ENCODE measurements at regions not wholly inside any gene's neighbourhood (a gene's known extent, or its start where the extent isn't known, plus 50 kb on each side); places are given as distances from the start of the nearest gene placed in this dataset.
A peak's percentile ranks its signal among the peaks of the same experiment; 100 is the strongest.

DNA sequence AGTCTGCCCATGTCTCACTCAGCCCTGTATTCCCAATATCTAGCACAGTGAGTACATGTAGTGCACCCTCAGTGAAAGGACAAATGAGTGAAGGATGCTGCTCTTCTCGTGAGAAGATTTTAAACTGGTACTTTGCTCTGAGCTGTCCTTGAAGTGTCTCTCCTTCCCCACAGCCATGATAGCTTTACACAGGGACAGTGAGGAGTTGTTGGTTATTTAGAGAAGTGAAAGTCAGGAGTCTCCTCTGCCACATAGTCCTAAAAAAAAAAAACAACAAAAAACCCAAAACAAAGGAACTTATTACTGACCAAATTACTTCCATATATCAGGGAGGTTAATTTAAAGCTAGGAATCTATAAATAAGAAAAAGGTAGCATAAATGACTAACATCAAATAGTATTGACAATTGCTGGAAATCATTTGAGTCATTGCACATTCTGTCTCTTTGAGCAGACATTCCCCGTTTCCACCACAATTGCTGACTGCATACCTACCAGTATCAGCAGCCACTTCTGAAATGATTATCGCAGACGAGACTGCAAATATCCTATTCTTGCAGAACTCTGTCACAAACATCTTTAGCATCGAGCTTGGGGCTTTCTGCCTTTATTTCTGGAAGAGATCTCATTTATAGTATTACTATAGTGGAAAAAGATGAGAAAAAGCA is 202.1 kb downstream of the PTEN start:
- Histone ChIP-seq H3K9ac (replicated peaks in 1 of 4; ENCODE audit: extremely low read depth in 1 of 4, low read depth in 3 of 4, low read length in 3 of 4) (no peak overlapping the region), H3K79me1 (ENCODE audit: low read depth, low read length) (no peaks in the 10 kb centered on the region), H4K91ac (replicated peaks; ENCODE audit: insufficient read length, low read length) (no peak overlapping the region), H2BK12ac (ENCODE audit: low read depth, low read length) (0 out of 2 replicates have a peak overlapping the region, but pooled peaks have one; percentile 21), H3K4me3 (ENCODE audit: extremely low read depth in 1 of 4, insufficient read depth in 2 of 4, low read depth in 3 of 4, low read length in 4 of 4) (no peak overlapping the region), H3K9me3 (ENCODE audit: insufficient read depth in 2 of 2, low read depth in 1 of 2, low read length in 1 of 2) (no peaks in the 10 kb centered on the region), H3K27me3 (replicated peaks in 1 of 4; ENCODE audit: control insufficient read depth in 3 of 4, extremely low read depth in 1 of 4, insufficient read depth in 3 of 4, low read length in 3 of 4) (no peaks in the 10 kb centered on the region), H2BK20ac (ENCODE audit: low read length) (no peak overlapping the region), H4K8ac (ENCODE audit: extremely low read depth, insufficient read depth, low read length) (no peak overlapping the region), H3K14ac (ENCODE audit: insufficient read length) (no peak overlapping the region), H2AK5ac (ENCODE audit: low read depth, low read length) (no peak overlapping the region), H4K20me1 (replicated peaks in 1 of 2; ENCODE audit: control insufficient read depth in 1 of 2, insufficient read depth in 2 of 2, low read length in 2 of 2) (no peaks in the 10 kb centered on the region), H2BK15ac (ENCODE audit: low read length) (no peak overlapping the region), H4K5ac (ENCODE audit: insufficient read length, low read depth, low read length) (no peak overlapping the region), H3K23ac (ENCODE audit: insufficient read length) (no peak overlapping the region), H3K56ac (replicated peaks; ENCODE audit: insufficient read length, low read depth, low read length) (no peak overlapping the region), H3K4me2 (ENCODE audit: insufficient read depth in 1 of 2, low read depth in 2 of 2, low read length in 2 of 2) (no peak overlapping the region), H2BK5ac (ENCODE audit: low read depth, low read length) (no peak overlapping the region), H3K4me1 (replicated peaks in 1 of 4; ENCODE audit: control insufficient read depth in 3 of 4, insufficient read depth in 4 of 4, low read length in 3 of 4) (no peaks in the 10 kb centered on the region), H2BK120ac (replicated peaks; ENCODE audit: low read depth, low read length) (no peak overlapping the region), H3K18ac (ENCODE audit: extremely low read depth, low read length) (no peak overlapping the region), H3K4ac (replicated peaks; ENCODE audit: insufficient read length, low read depth, low read length) (no peak overlapping the region), H3K36me3 (ENCODE audit: control insufficient read depth in 2 of 4, insufficient read depth in 4 of 4, low read length in 3 of 4) (no peaks in the 10 kb centered on the region), H3K79me2 (ENCODE audit: control insufficient read depth in 1 of 2, insufficient read depth in 2 of 2, low read length in 2 of 2) (no peaks in the 10 kb centered on the region), H2AFZ (ENCODE audit: low read length) (no peak overlapping the region), H3K27ac (ENCODE audit: low read depth, low read length) (no peak overlapping the region), H3K23me2 (ENCODE audit: low read depth, low read length) (no peaks in the 10 kb centered on the region; the same call in 1 of the 2 replicates)
- DNase-seq (ENCODE audit: low read depth in 1 of 2, low spot score in 2 of 2) = no peak
- ChIA-PET POLR2A (ENCODE audit: partially characterized antibody) (no interaction called here), CTCF (ENCODE audit: partially characterized antibody) (interaction anchor here (0.6 kb wide), 1 partner anchor 48 kb away, joined by 3 read pairs; no protein-coding TSS in a partner anchor)
- TF ChIP-seq SIX5 (IDR thresholded peaks at IDR 0.05; ENCODE audit: low read depth, low read length) = no peak
- no peak for TF ChIP-seq ZNF274 (IDR thresholded peaks at IDR 0.05; ENCODE audit: borderline replicate concordance, extremely low read depth, low read length)
- TF ChIP-seq, protein P1, sequence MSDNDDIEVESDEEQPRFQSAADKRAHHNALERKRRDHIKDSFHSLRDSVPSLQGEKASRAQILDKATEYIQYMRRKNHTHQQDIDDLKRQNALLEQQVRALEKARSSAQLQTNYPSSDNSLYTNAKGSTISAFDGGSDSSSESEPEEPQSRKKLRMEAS (IDR thresholded peaks at IDR 0.05) = no peak
- TF ChIP-seq TCF12 (IDR thresholded peaks at IDR 0.05; ENCODE audit: low read depth, low read length) = no peak
- TF ChIP-seq KDM4A (IDR thresholded peaks at IDR 0.05; ENCODE audit: low read depth, low read length, severe bottlenecking) = no peak
- TF ChIP-seq, protein P2, sequence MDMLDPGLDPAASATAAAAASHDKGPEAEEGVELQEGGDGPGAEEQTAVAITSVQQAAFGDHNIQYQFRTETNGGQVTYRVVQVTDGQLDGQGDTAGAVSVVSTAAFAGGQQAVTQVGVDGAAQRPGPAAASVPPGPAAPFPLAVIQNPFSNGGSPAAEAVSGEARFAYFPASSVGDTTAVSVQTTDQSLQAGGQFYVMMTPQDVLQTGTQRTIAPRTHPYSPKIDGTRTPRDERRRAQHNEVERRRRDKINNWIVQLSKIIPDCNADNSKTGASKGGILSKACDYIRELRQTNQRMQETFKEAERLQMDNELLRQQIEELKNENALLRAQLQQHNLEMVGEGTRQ (IDR thresholded peaks at IDR 0.05; ENCODE audit: low read length) = no peak
- TF ChIP-seq TBP (IDR thresholded peaks at IDR 0.05; ENCODE audit: low read depth, low read length) = no peak
- no peak for TF ChIP-seq KDM1A (IDR thresholded peaks at IDR 0.05; ENCODE audit: borderline replicate concordance, low read length)
- no peak for TF ChIP-seq SRF (IDR thresholded peaks at IDR 0.05; ENCODE audit: low read depth, low read length)
- no peak for TF ChIP-seq NRF1 (IDR thresholded peaks at IDR 0.05; ENCODE audit: low read depth, low read length)
- no peak for TF ChIP-seq CHD1 (IDR thresholded peaks at IDR 0.05; ENCODE audit: low read depth, low read length)
- no peak for TF ChIP-seq PHF8 (conservative IDR thresholded peaks at IDR 0.05; ENCODE audit: low read depth, low read length)
- WGBS, 2 experiments (ENCODE audit: extremely low coverage in 1 of 2, insufficient coverage in 1 of 2, insufficient read length in 1 of 2, insufficient replicate concordance in 2 of 2, low coverage in 1 of 2, low lambda C conversion rate in 2 of 2, missing lambda C conversion rate in 1 of 2) = 91% methylated on average over 5 of the region's 5 CpGs; no CpG with 5 or more reads in 1 of the 2 experiments
- no peak for FAIRE-seq

All from H1 (cell line).